LNCAP (cell line): ENCODE measurements at regions not wholly inside any gene's neighbourhood (a gene's known extent, or its start where the extent isn't known, plus 50 kb on each side); places are given as distances from the start of the nearest gene placed in this dataset.

Source experiments
- TF ChIP-seq, protein P1 (sequence below): fragments of 450-650 bp; IDR thresholded peaks from 2 replicates; pipeline ENCODE4 v1.5.1; 2017; ENCODE audit warnings: mild to moderate bottlenecking

DNA sequence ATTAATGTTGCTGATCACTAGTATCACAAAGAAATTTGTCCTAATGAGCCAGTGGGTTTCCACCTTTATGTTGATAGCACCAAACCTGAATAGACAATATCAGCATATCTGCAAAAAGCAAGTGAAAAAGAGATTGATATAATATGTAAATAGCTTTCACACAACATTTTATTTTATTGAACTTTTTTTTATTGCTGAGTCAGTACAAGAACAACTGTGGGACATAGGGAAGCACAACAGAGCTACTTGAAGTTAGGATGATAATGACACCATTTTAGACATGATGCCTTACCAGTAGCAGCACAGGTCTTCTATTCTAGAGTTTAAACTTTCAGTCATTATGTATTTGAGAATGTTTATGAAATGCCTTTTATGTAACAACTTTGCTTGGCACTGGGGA is 554.1 kb upstream of the SETBP1 start:
- TF ChIP-seq, protein P1, sequence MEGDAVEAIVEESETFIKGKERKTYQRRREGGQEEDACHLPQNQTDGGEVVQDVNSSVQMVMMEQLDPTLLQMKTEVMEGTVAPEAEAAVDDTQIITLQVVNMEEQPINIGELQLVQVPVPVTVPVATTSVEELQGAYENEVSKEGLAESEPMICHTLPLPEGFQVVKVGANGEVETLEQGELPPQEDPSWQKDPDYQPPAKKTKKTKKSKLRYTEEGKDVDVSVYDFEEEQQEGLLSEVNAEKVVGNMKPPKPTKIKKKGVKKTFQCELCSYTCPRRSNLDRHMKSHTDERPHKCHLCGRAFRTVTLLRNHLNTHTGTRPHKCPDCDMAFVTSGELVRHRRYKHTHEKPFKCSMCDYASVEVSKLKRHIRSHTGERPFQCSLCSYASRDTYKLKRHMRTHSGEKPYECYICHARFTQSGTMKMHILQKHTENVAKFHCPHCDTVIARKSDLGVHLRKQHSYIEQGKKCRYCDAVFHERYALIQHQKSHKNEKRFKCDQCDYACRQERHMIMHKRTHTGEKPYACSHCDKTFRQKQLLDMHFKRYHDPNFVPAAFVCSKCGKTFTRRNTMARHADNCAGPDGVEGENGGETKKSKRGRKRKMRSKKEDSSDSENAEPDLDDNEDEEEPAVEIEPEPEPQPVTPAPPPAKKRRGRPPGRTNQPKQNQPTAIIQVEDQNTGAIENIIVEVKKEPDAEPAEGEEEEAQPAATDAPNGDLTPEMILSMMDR: no peak

DNA sequence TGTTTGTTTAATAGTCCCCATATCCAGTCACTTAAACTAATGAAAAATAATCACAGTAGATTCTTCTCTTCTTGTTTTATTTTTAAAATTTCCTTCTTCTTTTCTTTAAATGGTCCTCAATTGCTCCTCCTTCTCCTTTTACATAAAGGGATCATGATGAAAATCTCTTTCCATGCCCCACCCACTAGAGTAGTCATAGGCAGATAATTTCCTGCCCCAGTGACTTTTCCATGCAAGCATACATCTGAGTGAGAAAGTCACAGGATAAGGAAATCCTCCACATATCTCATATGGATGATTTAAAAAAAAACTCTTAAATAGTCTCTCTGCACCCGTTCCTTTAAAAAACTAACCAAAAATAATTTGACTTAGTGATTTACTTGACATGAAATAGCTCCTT is 552.3 kb upstream of the SETBP1 start:
- TF ChIP-seq, protein P1: no peak

DNA sequence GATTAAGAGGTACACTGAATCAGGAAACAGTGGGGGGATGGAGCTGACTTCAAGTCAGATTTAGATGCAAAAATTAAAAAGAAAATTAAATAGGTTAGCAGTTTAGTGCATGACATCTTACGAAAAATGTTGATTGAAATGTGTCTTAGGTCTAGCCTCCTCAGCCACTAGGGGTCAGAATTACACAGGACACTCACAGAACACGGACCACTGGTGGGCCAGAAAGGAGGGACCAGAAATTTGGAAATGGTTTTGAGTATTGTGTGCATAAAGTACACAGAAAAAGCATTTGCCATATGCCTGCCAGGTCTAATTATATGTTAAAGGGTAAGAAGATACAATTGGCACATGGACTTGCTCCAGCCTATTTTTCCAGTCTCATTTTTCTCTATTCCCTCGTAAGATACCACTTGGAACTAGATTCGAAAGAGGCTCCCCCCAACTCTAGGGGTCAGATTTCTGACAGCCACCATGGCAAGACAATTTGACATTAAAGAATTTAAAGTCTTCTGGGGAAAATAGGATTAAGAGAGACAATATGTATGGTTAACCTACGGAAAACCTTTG is 550.2 kb upstream of the SETBP1 start:
- TF ChIP-seq, protein P1: peak; percentile 87

DNA sequence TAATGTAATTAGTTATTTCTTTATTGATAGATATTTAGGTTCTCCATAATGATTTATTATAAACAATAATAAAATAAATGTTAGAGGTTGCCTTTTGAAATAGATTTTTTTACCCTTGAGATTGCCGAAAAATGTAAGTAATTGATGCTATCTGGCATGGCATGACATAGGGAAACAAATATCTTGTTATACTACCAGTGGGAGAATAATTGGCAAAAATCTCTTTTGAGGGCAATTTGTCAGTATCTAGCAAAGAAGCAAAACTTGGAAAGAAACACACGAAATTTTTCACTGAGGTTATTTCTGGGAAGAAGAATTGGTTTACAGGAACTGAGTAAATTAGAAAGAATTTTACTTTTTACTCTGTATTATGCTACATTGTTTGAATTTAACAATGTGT is 547.2 kb upstream of the SETBP1 start:
- TF ChIP-seq, protein P1: no peak

DNA sequence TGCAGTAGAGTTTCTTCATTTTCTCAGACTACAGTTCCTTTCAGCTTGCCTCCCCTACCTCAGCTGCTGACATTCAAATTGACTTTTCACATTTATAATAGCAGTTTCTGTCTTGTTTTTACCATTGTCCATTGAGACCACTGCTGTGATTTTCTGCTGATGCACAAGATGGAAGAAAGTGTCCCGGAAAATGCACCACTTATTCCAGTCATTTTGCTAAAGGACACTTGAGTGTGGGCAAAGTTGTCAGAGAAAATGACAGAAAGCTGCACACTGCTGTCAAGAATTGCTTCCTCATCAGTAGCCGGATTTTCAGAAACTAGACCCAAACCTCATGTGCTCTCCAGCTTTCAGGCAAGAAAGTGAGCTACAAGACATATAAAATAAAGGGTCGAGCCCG is 546.2 kb upstream of the SETBP1 start:
- TF ChIP-seq, protein P1: no peak

DNA sequence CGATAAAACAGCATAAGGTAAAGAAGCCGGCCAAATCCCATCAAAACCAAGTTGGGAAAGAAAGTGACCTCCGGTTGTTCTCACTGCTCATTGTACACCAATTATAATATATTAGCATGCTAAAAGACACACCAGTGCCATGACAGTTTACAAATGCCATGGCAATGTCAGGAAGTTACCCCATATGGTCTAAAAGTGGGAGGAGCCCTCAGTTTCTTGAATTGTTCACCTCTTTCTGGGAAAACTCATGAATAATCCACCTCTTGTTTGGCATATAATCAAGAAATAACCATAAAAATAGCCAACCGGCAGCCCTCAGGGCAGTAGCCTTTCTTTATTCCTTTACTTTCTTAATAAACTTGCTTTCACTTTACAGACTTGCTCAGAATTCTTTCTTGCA is 544.9 kb upstream of the SETBP1 start:
- TF ChIP-seq, protein P1: no peak

DNA sequence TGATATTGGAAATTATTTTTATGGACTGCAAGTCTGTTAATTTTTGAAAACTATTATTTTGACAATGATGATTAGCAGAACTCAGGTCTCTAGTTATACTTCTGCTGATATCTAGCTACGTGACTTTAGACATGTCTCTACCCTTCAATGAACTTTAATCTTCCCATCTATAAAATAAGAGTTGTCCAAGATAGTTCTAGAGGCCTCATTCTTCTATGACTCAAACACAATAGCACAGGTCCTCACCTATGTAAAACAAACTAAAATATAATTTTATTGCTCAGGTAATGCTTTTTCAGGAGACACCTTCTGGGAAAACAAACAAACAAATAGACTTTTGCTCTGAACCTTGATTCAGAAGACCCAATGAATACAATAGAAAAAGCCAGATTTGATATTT is 544.4 kb upstream of the SETBP1 start:
- TF ChIP-seq, protein P1: no peak

DNA sequence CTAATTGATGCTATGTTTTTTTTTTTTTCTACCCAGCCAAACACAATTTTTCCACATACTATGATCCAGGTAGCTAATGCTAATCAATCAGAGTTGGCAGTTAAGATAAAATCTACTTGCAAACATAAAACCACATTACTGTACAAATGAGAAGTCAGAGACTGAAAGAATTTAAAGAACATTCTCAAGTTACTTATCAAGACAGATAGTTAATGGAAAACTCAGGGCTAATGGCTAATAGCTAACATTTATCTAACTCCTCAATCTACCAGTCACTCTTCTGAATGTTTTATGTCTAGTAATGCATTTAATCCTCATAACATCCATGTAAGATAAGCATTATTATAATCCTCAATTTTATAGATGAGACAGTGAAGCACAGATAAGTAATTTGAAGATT is 537.6 kb upstream of the SETBP1 start:
- TF ChIP-seq, protein P1: no peak
